ENCODE measurements at regions not wholly inside any gene's neighbourhood (a gene's known extent, or its start where the extent isn't known, plus 50 kb on each side); places are given as distances from the start of the nearest gene placed in this dataset.

- POLR2A ChIA-PET: no interaction called here
- Mint-ChIP-seq H3K36me3 (no peaks in the 10 kb centered on the region), H3K27me3 (ENCODE audit: low read depth) (no peaks in the 10 kb centered on the region), H3K4me3 (no peak overlapping the region), H3K4me1 (no peaks in the 10 kb centered on the region), H3K27ac (no peak overlapping the region), H3K9me3 (no peaks in the 10 kb centered on the region)
- ATAC-seq: no peak
- CTCF ChIA-PET: interaction anchor here (0.7 kb wide), 1 partner anchor 13 kb away, joined by 3 read pairs; no protein-coding TSS in a partner anchor
- DNase-seq (ENCODE audit: low spot score): no peak
- no peak for TF ChIP-seq GRHL2 (CRISPR knock-in tag; IDR thresholded peaks at IDR 0.05; ENCODE audit: insufficient replicate concordance, severe bottlenecking)
- TF ChIP-seq ZNF263 (CRISPR knock-in tag; IDR thresholded peaks at IDR 0.05; ENCODE audit: low read depth): no peak
- TF ChIP-seq ZNF281 (CRISPR knock-in tag; IDR thresholded peaks at IDR 0.05): no peak
- TF ChIP-seq ZBTB21 (CRISPR knock-in tag; IDR thresholded peaks at IDR 0.05; ENCODE audit: borderline replicate concordance): no peak
- no peak for TF ChIP-seq FOXJ3 (CRISPR knock-in tag; IDR thresholded peaks at IDR 0.05; ENCODE audit: borderline replicate concordance)
- no peak for TF ChIP-seq FOXP4 (CRISPR knock-in tag; IDR thresholded peaks at IDR 0.05)
- no peak for TF ChIP-seq NR3C1 (CRISPR knock-in tag; conservative IDR thresholded peaks at IDR 0.05; ENCODE audit: low read depth)
- TF ChIP-seq USF2 (CRISPR knock-in tag; IDR thresholded peaks at IDR 0.05): no peak
- TF ChIP-seq NR2C2 (CRISPR knock-in tag; IDR thresholded peaks at IDR 0.05): no peak
- TF ChIP-seq JUN (CRISPR knock-in tag; IDR thresholded peaks at IDR 0.05): no peak
- TF ChIP-seq EMX1 (CRISPR knock-in tag; IDR thresholded peaks at IDR 0.05): no peak
- TF ChIP-seq ZNF138 (CRISPR knock-in tag; conservative IDR thresholded peaks at IDR 0.05): no peak
- TF ChIP-seq ZNF532 (CRISPR knock-in tag; IDR thresholded peaks at IDR 0.05; ENCODE audit: borderline replicate concordance): no peak
Observed at GRCh38 chr5:99102073-99102697, 173.4 kb upstream of the CHD1 start.

GRCh38 chr5:99099691-99100090 is 170.9 kb upstream of the CHD1 start:
- POLR2A ChIA-PET: no interaction called here
- H3K9me3 Mint-ChIP-seq: no peaks in the 10 kb centered on the region
- no peak overlapping the region for H3K4me3 Mint-ChIP-seq
- no peak overlapping the region for H3K27ac Mint-ChIP-seq
- DNase-seq (ENCODE audit: low spot score) (no peak), ATAC-seq (no peak)
- TF ChIP-seq PRDM15 (CRISPR knock-in tag; IDR thresholded peaks at IDR 0.05) (no peak), E2F5 (CRISPR knock-in tag; IDR thresholded peaks at IDR 0.05) (no peak)
- no peaks in the 10 kb centered on the region for H3K27me3 Mint-ChIP-seq (ENCODE audit: low read depth)
- CTCF ChIA-PET: no interaction called here
- H3K36me3 Mint-ChIP-seq: no peaks in the 10 kb centered on the region
- H3K4me1 Mint-ChIP-seq: no peaks in the 10 kb centered on the region

Data from WTC11 (cell line).